Stomach (tissue), 4 donors: ENCODE measurements at regions not wholly inside any gene's neighbourhood (a gene's known extent, or its start where the extent isn't known, plus 50 kb on each side); places are given as distances from the start of the nearest gene placed in this dataset.
"Not testable (repeated sequence)": the region's sequence is repeated elsewhere in the genome, so short reads cannot be mapped to it uniquely, and the experiment has no call there.

Experiments
- CTCF ChIP-seq, 7 experiments: fragments of 450-650 bp in 4 of 7; fragments of 200-600 bp in 3 of 7; sonication (generic) in 3 of 7; IDR thresholded peaks; one replicate each; pipeline ENCODE4 v1.5.1; 2016 to 2019; ENCODE audit warnings: antibody characterized with exemption in 7 of 7, control low read depth in 2 of 7, mild to moderate bottlenecking in 1 of 7
- POLR2A ChIP-seq, 4 donors: fragments of 450-650 bp; IDR thresholded peaks; one replicate each; pipeline ENCODE4 v1.6.1; 2016; ENCODE audit warnings: antibody characterized with exemption in 4 of 4, control low read depth in 2 of 4, mild to moderate bottlenecking in 1 of 4, moderate library complexity in 1 of 4
- POLR2AphosphoS5 ChIP-seq, 3 donors: sonication (generic); formaldehyde crosslinking; IDR thresholded peaks; one replicate each; pipeline ENCODE4 v1.6.1; 2016; ENCODE audit warnings: antibody characterized with exemption in 3 of 3

DNA sequence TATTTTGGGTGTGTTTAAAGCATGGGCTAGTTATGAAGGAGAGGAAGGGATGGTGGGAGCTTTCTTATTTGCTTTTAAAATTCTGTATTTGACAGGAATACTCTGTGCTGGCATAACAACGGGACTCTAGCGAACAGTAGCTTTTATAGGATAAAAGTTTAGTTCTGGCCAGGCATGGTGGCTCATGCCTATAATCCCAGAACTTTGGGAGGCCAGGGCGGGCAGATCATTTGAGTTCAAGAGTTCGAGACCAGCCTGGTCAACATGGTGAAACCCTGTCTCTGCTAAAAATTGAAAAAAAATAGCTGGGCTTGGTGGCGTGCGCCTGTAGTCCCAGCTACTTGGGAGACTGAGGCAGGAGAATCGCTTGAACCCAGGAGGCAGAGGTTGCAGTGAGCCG, 71.5 kb upstream of the GADD45A start:
- TF ChIP-seq POLR2AphosphoS5, CTCF, POLR2A (IDR thresholded peaks at IDR 0.05): not testable (repeated sequence)
